ENCODE measurements at regions not wholly inside any gene's neighbourhood (a gene's known extent, or its start where the extent isn't known, plus 50 kb on each side); places are given as distances from the start of the nearest gene placed in this dataset.

GRCh38 chr4:149928507-149928906 is 112.9 kb upstream of the IQCM start:
- DNase-seq (ENCODE audit: low read depth in 2 of 2), result no peak

GRCh38 chr4:149931431-149931830 is 115.8 kb upstream of the IQCM start:
- DNase-seq (ENCODE audit: low read depth in 2 of 2), result no peak

- DNase-seq (ENCODE audit: low read depth in 2 of 2), result no peak
These were observed 116.5 kb upstream of the IQCM start for GRCh38 chr4:149932188-149932587.

GRCh38 chr4:149933120-149933519 is 117.5 kb upstream of the IQCM start:
- DNase-seq (ENCODE audit: low read depth in 2 of 2), result no peak

- no peak for DNase-seq (ENCODE audit: low read depth in 2 of 2)
These were observed 118.2 kb upstream of the IQCM start for GRCh38 chr4:149933883-149934282.

- no peak for DNase-seq (ENCODE audit: low read depth in 2 of 2)
These were observed 128.9 kb upstream of the DCLK2 start for GRCh38 chr4:149949381-149949780.

GRCh38 chr4:149951152-149951900 is 126.9 kb upstream of the DCLK2 start:
- DNase-seq (ENCODE audit: low read depth in 2 of 2), result no peak

- DNase-seq (ENCODE audit: low read depth in 2 of 2), result no peak
These were observed 126.1 kb upstream of the DCLK2 start for GRCh38 chr4:149952101-149952500.

- DNase-seq (ENCODE audit: low read depth in 2 of 2), result no peak
These were observed 125.5 kb upstream of the DCLK2 start for GRCh38 chr4:149952716-149953115.

- DNase-seq (ENCODE audit: low read depth in 2 of 2), result no peak
These were observed 122.4 kb upstream of the DCLK2 start for GRCh38 chr4:149955780-149956390.

- DNase-seq (ENCODE audit: low read depth in 2 of 2), result no peak
These were observed 121.6 kb upstream of the DCLK2 start for GRCh38 chr4:149956678-149957077.

GRCh38 chr4:149961876-149962597 is 116.2 kb upstream of the DCLK2 start:
- DNase-seq (ENCODE audit: low read depth in 2 of 2), result no peak

- no peak for DNase-seq (ENCODE audit: low read depth in 2 of 2)
These were observed 114.0 kb upstream of the DCLK2 start for GRCh38 chr4:149964001-149964796.

- DNase-seq (ENCODE audit: low read depth in 2 of 2), result no peak
These were observed 113.0 kb upstream of the DCLK2 start for GRCh38 chr4:149965206-149965605.

GRCh38 chr4:149972407-149972806 is 105.8 kb upstream of the DCLK2 start:
- DNase-seq (ENCODE audit: low read depth in 2 of 2), result no peak

GRCh38 chr4:149973181-149973580 is 105.1 kb upstream of the DCLK2 start:
- DNase-seq (ENCODE audit: low read depth in 2 of 2), result no peak

GRCh38 chr4:149975172-149975571 is 103.1 kb upstream of the DCLK2 start:
- no peak for DNase-seq (ENCODE audit: low read depth in 2 of 2)

- DNase-seq (ENCODE audit: low read depth in 2 of 2), result no peak
These were observed 98.0 kb upstream of the DCLK2 start for GRCh38 chr4:149980121-149980682.

- DNase-seq (ENCODE audit: low read depth in 2 of 2), result peak; percentile 4 to 10
These were observed 97.3 kb upstream of the DCLK2 start for GRCh38 chr4:149980941-149981340.

GRCh38 chr4:149983401-149983800 is 94.8 kb upstream of the DCLK2 start:
- DNase-seq (ENCODE audit: low read depth in 2 of 2), result no peak

- no peak for DNase-seq (ENCODE audit: low read depth in 2 of 2)
These were observed 94.3 kb upstream of the DCLK2 start for GRCh38 chr4:149983931-149984330.

GRCh38 chr4:149985981-149986380 is 92.3 kb upstream of the DCLK2 start:
- no peak for DNase-seq (ENCODE audit: low read depth in 2 of 2)
